Choroid plexus epithelial cell (primary cell): ENCODE measurements at regions not wholly inside any gene's neighbourhood (a gene's known extent, or its start where the extent isn't known, plus 50 kb on each side); places are given as distances from the start of the nearest gene placed in this dataset.

Experiments
- DNase-seq: peaks from one replicate; pipeline ENCODE4 v3.0.0-alpha.2; 2010; ENCODE audit warnings: low read depth
- H3K4me3 ChIP-seq: 2 replicates; pipeline ENCODE4 v1.5.1; 2011; ENCODE audit warnings: low read depth, mild to moderate bottlenecking, control low read depth, low read length, moderate library complexity
- TF ChIP-seq, protein P1 (sequence below): conservative IDR thresholded peaks from 2 replicates; pipeline ENCODE4 v1.5.1; 2011; ENCODE audit warnings: low read depth, mild to moderate bottlenecking, control low read depth, inconsistent platforms, low read length, moderate library complexity

DNA sequence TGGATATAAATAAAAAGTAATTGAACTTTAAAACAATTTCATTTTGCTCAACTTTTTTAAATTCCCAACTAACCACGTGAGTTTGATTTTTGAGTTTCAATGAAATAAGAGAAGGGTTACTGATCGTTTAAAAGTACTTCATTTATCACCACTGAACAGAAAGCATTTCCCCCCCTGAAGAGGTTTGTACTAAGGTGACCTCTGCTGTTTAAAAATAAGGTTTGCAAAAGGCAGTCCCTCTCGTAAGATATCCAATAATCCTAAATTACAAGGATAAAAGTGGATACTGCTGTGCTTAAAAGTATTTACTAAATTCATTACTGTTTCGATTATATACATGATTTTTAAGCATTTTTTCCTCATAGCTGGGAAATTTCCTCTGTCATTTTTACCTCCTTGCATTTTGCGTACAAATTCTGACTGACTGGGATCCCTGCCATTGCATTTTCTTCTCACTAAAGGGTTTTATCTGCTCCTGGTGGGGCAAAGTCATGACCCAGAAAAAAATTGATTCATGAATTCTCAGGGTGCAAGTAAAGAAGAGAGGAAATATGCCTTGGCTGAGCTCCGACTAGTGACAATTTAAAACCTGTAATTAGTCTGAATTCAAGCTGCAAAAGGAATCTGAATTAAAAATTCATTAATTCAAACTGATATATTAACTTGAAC, 463.8 kb downstream of the PRKD1 start:
- H3K4me3 ChIP-seq, result no peak overlapping the region
- TF ChIP-seq, protein P1, sequence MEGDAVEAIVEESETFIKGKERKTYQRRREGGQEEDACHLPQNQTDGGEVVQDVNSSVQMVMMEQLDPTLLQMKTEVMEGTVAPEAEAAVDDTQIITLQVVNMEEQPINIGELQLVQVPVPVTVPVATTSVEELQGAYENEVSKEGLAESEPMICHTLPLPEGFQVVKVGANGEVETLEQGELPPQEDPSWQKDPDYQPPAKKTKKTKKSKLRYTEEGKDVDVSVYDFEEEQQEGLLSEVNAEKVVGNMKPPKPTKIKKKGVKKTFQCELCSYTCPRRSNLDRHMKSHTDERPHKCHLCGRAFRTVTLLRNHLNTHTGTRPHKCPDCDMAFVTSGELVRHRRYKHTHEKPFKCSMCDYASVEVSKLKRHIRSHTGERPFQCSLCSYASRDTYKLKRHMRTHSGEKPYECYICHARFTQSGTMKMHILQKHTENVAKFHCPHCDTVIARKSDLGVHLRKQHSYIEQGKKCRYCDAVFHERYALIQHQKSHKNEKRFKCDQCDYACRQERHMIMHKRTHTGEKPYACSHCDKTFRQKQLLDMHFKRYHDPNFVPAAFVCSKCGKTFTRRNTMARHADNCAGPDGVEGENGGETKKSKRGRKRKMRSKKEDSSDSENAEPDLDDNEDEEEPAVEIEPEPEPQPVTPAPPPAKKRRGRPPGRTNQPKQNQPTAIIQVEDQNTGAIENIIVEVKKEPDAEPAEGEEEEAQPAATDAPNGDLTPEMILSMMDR, result no peak
- peak; percentile 50 for DNase-seq

DNA sequence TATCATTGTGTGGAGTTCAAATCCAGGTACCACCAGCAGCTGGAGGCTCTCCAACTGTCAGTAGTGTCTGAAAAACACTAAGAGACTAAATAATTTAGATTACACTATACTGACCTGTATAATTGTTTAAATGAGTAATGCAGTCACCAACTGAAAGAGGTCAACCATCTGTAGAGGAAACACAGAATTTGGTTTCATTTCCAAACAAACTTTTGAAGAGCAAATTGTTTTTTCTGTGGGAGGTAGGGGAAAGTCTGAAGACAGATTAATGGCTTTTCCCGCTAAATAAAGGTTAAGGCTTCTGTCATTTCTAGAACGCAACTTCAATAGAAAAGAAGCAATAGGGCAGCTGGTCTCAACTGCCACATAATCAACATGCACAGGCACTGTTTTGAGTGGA, 462.6 kb downstream of the PRKD1 start:
- DNase-seq, result peak; percentile 24
- H3K4me3 ChIP-seq, result no peak overlapping the region
- TF ChIP-seq, protein P1, result no peak

- H3K4me3 ChIP-seq, result no peak overlapping the region
- TF ChIP-seq, protein P1, result no peak
- DNase-seq, result no peak
Observed at GRCh38 chr14:29475641-29476040, 452.0 kb downstream of the PRKD1 start.

- TF ChIP-seq, protein P1, result no peak
- no peak overlapping the region for H3K4me3 ChIP-seq
- DNase-seq, result no peak
Observed at GRCh38 chr14:29486132-29486531, 441.5 kb downstream of the PRKD1 start.

DNA sequence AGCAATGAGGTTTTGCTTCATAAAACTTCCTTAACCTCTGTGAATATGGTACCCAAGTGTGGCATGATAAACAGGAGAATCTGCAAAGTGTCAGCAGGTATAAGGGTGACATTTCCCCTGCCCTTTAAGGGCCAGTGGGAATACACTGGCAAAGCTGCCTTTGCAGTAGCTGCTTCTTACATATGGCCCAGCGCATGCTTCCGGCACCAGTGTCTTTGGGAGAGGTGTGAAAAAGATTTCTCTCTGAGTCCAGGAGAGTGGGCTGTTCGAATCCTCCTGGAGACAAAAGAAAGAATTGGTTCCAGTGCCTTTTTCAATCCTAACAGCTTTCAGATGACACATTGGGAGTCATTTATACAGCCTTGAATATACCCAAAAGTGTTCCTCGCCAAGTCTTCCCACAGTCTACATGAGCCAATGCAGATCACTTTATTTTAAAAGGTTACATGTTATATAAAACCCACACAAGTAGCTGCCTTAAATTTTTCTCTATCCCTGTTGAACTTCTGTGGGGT, 437.7 kb downstream of the PRKD1 start:
- TF ChIP-seq, protein P1, result no peak
- no peak overlapping the region for H3K4me3 ChIP-seq
- DNase-seq, result no peak

DNA sequence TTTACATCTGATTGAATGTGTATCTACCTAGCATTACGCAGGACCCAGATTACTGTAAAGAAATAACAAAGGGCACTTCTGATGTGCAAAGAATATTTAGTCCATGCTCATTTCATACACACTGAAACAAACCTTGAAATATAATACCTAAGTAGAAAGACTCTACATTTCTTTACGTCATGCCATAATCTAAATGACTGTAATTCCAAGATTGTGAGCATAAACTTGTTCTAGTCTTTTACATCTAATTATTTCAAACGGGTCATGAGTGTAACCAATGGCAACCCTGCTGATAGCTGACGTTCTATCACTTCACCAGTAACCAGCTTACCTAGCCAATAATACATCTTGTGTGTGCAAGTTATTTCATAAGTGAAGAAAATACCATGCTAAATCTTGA, 433.8 kb downstream of the PRKD1 start:
- TF ChIP-seq, protein P1, result no peak
- DNase-seq, result no peak

DNA sequence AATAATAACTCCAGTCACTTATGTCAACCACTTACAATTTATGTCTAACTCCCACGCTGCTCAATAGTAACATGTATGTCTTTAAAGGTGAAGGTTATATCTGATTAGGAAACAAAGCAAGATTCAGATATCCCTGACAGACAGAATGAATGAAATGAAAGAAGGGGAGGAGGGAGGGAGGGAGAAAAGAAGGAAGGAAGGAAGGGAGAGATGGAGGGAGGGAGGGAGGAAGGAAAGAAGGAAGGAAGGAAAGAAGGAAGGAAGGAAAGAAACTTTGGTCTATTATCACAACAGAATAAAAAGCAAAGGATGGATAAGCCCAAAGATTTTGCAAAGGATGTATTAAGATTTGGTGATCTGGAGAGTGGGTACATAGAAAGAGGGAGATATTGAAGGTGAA, 433.3 kb downstream of the PRKD1 start:
- DNase-seq, result no peak
- TF ChIP-seq, protein P1, result no peak
- no peak overlapping the region for H3K4me3 ChIP-seq

More for the DNA sequence above, 433.8 kb downstream of the PRKD1 start:
- no peak overlapping the region for H3K4me3 ChIP-seq
